Gastrocnemius medialis (tissue), 4 donors: ENCODE measurements at regions not wholly inside any gene's neighbourhood (a gene's known extent, or its start where the extent isn't known, plus 50 kb on each side); places are given as distances from the start of the nearest gene placed in this dataset.

Experiments
- CTCF ChIP-seq, 5 experiments: fragments of 450-650 bp in 3 of 5; fragments of 200-600 bp in 2 of 5; sonication (generic) in 2 of 5; IDR thresholded peaks in 4 of 5; conservative IDR thresholded peaks in 1 of 5; 1 replicate in 4 of 5; 2 replicates in 1 of 5; pipeline ENCODE4 v1.5.1; 2016 to 2019; ENCODE audit warnings: antibody characterized with exemption in 5 of 5, mild to moderate bottlenecking in 3 of 5, moderate library complexity in 3 of 5
- POLR2A ChIP-seq, 2 donors: fragments of 450-650 bp; IDR thresholded peaks; one replicate each; pipeline ENCODE4 v1.6.1; 2017; ENCODE audit warnings: antibody characterized with exemption in 2 of 2, mild to moderate bottlenecking in 2 of 2, moderate library complexity in 2 of 2

- no peak for TF ChIP-seq CTCF (IDR thresholded peaks at IDR 0.05 in 4 of 5, conservative IDR thresholded peaks at IDR 0.05 in 1 of 5)
- TF ChIP-seq POLR2A (IDR thresholded peaks at IDR 0.05), result no peak
These were observed 60.6 kb upstream of the LOXL4 start for GRCh38 chr10:98328640-98329039.
